K562 (cell line): ENCODE measurements at regions not wholly inside any gene's neighbourhood (a gene's known extent, or its start where the extent isn't known, plus 50 kb on each side); places are given as distances from the start of the nearest gene placed in this dataset.

ENCODE experiments used
- ATAC-seq: fragments of 200-7000 bp; cut with Tn5 transposase; 3 replicates; pipeline ENCODE4 v1.9.1; 2020; ENCODE audit warnings: moderate library complexity
- BruUV-seq: library from RNA; stranded (reverse); fragments of 400-500 nt; replicated peaks from 2 replicates; lab custom pipeline; 2021; lab: Mats Ljungman, UMichigan
- CTCF ChIA-PET: fragments of 300-600 bp; formaldehyde crosslinking; extraction: SDS; loops from one replicate; lab custom pipeline; 2021; ENCODE audit warnings: low intra/inter-chr PET ratio; lab: Yijun Ruan, JAX
- POLR2A ChIA-PET: fragments of 300-600, 350-650 bp; sonication (Branson Sonifier 250); formaldehyde crosslinking; extraction: SDS; loops from one replicate; lab custom pipeline; 2021; ENCODE audit warnings: antibody characterized with exemption, inconsistent platforms; lab: Yijun Ruan, JAX
- DNase-seq, 4 experiments: peaks; one replicate each; pipeline versions ENCODE4 v3.0.0 to v3.0.0-alpha.2; 2011 to 2018; ENCODE audit warnings: low spot score in 3 of 4, mixed read lengths in 3 of 4; ENCODE audit errors: extremely low read depth in 1 of 4
- FAIRE-seq: peaks from 2 replicates; lab custom pipeline; 2011; peaks lifted over from hg19 to GRCh38; lab: Jason Lieb, UNC
- H2AFZ ChIP-seq: 2 replicates; pipeline ENCODE4 v1.6.0; 2011; ENCODE audit warnings: low read depth, low read length, control low read depth, inconsistent platforms
- H3K27ac ChIP-seq: fragments of 200-600 bp; 3 replicates; pipeline ENCODE4 v1.8.0; 2011; ENCODE audit warnings: low read depth, mild to moderate bottlenecking, control low read depth, inconsistent platforms, low read length, moderate library complexity, mixed read lengths; ENCODE audit errors: extremely low read depth
- H3K27me3 ChIP-seq, 2 experiments: fragments of 300-600 bp in 1 of 2; 2 replicates in 1 of 2; 3 replicates in 1 of 2; pipeline versions ENCODE4 v1.6.0 to v1.8.0; 2011; ENCODE audit warnings: inconsistent platforms in 2 of 2, low read length in 2 of 2, mild to moderate bottlenecking in 1 of 2, mixed read lengths in 1 of 2, moderate library complexity in 1 of 2; ENCODE audit not compliant: control insufficient read depth in 2 of 2, insufficient read depth in 2 of 2
- H3K36me3 ChIP-seq: fragments of 300-600 bp; 3 replicates; pipeline ENCODE4 v1.8.0; 2011; ENCODE audit warnings: mild to moderate bottlenecking, low read length, inconsistent platforms; ENCODE audit not compliant: control insufficient read depth, insufficient read depth
- H3K4me1 ChIP-seq, 2 experiments: fragments of 200-600 bp in 1 of 2; replicated peaks in 1 of 2; 2 replicates in 1 of 2; 3 replicates in 1 of 2; pipeline versions ENCODE4 v1.5.1 to v1.8.0; 2011; ENCODE audit warnings: inconsistent platforms in 2 of 2, low read length in 2 of 2, mild to moderate bottlenecking in 1 of 2, mixed read lengths in 1 of 2, moderate library complexity in 1 of 2; ENCODE audit not compliant: control insufficient read depth in 2 of 2, insufficient read depth in 2 of 2
- H3K4me2 ChIP-seq: 2 replicates; pipeline ENCODE4 v1.6.1; 2011; ENCODE audit warnings: low read length, control low read depth, inconsistent platforms, mixed read lengths; ENCODE audit not compliant: insufficient read depth
- H3K4me3 ChIP-seq: fragments of 200-600 bp; sonication (generic), shearing (Covaris generic); 2 replicates; pipeline ENCODE4 v1.5.1; 2016; ENCODE audit warnings: control low read depth, inconsistent platforms
- H3K79me2 ChIP-seq: fragments of 200-600 bp; 3 replicates; pipeline ENCODE4 v1.8.0; 2011; ENCODE audit warnings: low read length, inconsistent platforms; ENCODE audit not compliant: control insufficient read depth, insufficient read depth
- H3K9ac ChIP-seq, 2 experiments: 2 replicates each; pipeline versions ENCODE4 v1.6.0 to v1.6.1; 2011; ENCODE audit warnings: low read depth in 2 of 2, low read length in 2 of 2, control low read depth in 1 of 2, inconsistent platforms in 1 of 2, mild to moderate bottlenecking in 1 of 2, mixed read lengths in 1 of 2; ENCODE audit not compliant: insufficient read depth in 1 of 2
- H3K9me1 ChIP-seq: one replicate; pipeline ENCODE4 v1.6.0; 2011; ENCODE audit warnings: inconsistent platforms, mild to moderate bottlenecking, low read length, moderate library complexity; ENCODE audit not compliant: control insufficient read depth, insufficient read depth
- H3K9me3 ChIP-seq: replicated peaks from 2 replicates; pipeline ENCODE4 v1.5.1; 2011; ENCODE audit warnings: low read depth, low read length, inconsistent platforms; ENCODE audit not compliant: control insufficient read depth, insufficient read depth
- H4K20me1 ChIP-seq: replicated peaks from 2 replicates; pipeline ENCODE4 v1.6.1; 2011; ENCODE audit warnings: low read length, inconsistent platforms, mixed read lengths; ENCODE audit not compliant: control insufficient read depth, insufficient read depth
- BCOR ChIP-seq: fragments of 450-650 bp; IDR thresholded peaks from 2 replicates; pipeline ENCODE4 v1.6.1; 2016
- CBFB ChIP-seq: sonication (generic); formaldehyde crosslinking; IDR thresholded peaks from 2 replicates; pipeline ENCODE4 v1.4.0; 2020; ENCODE audit warnings: mild to moderate bottlenecking, missing genetic modification reagents
- CEBPB ChIP-seq: fragments of 450-650 bp; IDR thresholded peaks from 2 replicates; pipeline ENCODE4 v1.6.1; 2016; ENCODE audit warnings: missing genetic modification characterization, missing compliant biosample characterization
- EGR1 ChIP-seq: fragments of 450-650 bp; conservative IDR thresholded peaks from 2 replicates; pipeline ENCODE4 v1.6.1; 2017; ENCODE audit warnings: mild to moderate bottlenecking
- GTF2A2 ChIP-seq: IDR thresholded peaks from 2 replicates; pipeline ENCODE4 v1.6.1; 2016; ENCODE audit warnings: mild to moderate bottlenecking, missing genetic modification characterization, missing compliant biosample characterization
- KHSRP ChIP-seq: fragments of 450-650 bp; IDR thresholded peaks from 2 replicates; pipeline ENCODE4 v1.6.1; 2017
- NRF1 ChIP-seq, 2 experiments: fragments of 450-650 bp; IDR thresholded peaks in 1 of 2; conservative IDR thresholded peaks in 1 of 2; 2 replicates each; pipeline ENCODE4 v1.6.1; 2014; ENCODE audit warnings: mild to moderate bottlenecking in 2 of 2
- SAP30 ChIP-seq: fragments of 200-600 bp; sonication (generic); IDR thresholded peaks from 2 replicates; pipeline ENCODE4 v1.6.1; 2012; ENCODE audit warnings: borderline replicate concordance, low read depth, mild to moderate bottlenecking, moderate library complexity, low read length, control low read depth, inconsistent platforms; ENCODE audit not compliant: insufficient read depth, poor library complexity, severe bottlenecking
- TAF9B ChIP-seq: fragments of 450-650 bp; IDR thresholded peaks from 2 replicates; pipeline ENCODE4 v1.6.1; 2018; ENCODE audit warnings: mild to moderate bottlenecking; ENCODE audit not compliant: partially characterized antibody
- TRIM24 ChIP-seq, 2 experiments: fragments of 450-650 bp; IDR thresholded peaks; 2 replicates each; pipeline ENCODE4 v1.6.1; 2016
- ZNF133 ChIP-seq: fragments of 250-450 bp; sonication (Bioruptor Pico); IDR thresholded peaks from 2 replicates; pipeline ENCODE4 v1.4.0; 2020; ENCODE audit warnings: mild to moderate bottlenecking
- ZNF398 ChIP-seq: fragments of 250-450 bp; sonication (Bioruptor Pico); IDR thresholded peaks from 2 replicates; pipeline ENCODE4 v1.8.0; 2021; ENCODE audit warnings: moderate library complexity, mild to moderate bottlenecking, inconsistent platforms
- ZNF507 ChIP-seq: conservative IDR thresholded peaks from 2 replicates; pipeline ENCODE4 v1.6.1; 2017; ENCODE audit warnings: missing genetic modification characterization, missing compliant biosample characterization
- WGBS: fragments of 100-300 bp; shearing (Covaris generic); methylation state at CpG from one replicate; pipeline ENCODE4 v1.1.6; 2016; ENCODE audit warnings: low coverage, mixed read lengths; ENCODE audit not compliant: insufficient coverage; ENCODE audit errors: missing lambda C conversion rate; 5-methylcytosine and 5-hydroxymethylcytosine counted together
- in situ Hi-C: fragments of 300-500 bp; cut with MboI; formaldehyde crosslinking; loops from 4 replicates; pipeline ENCODE4 v1.15.0; 2018; ENCODE audit warnings: inconsistent platforms, mixed read lengths
- intact Hi-C: fragments of 100-400 bp; cut with micrococcal nuclease; formaldehyde crosslinking; loops from 2 replicates; pipeline ENCODE4 v1.14.2; 2022

GRCh38 chr6:113047148-113047547 is 700.0 kb downstream of the RFPL4B start:
- no peak overlapping the region for H3K4me3 ChIP-seq
- no peak for TF ChIP-seq EGR1
- TF ChIP-seq CBFB (CRISPR knock-in tag): no peak
- no peak for TF ChIP-seq KHSRP
- no peak for TF ChIP-seq NRF1 (conservative IDR thresholded peaks at IDR 0.05 in 1 of 2, IDR thresholded peaks at IDR 0.05 in 1 of 2)
- TF ChIP-seq ZNF133 (CRISPR knock-in tag): no peak
- no peak for TF ChIP-seq CEBPB (tag)
- TF ChIP-seq ZNF398 (CRISPR knock-in tag): no peak
- TF ChIP-seq BCOR: no peak
- no peak for TF ChIP-seq GTF2A2
- TF ChIP-seq TRIM24 (IDR thresholded peaks at IDR 0.05): no peak
- TF ChIP-seq ZNF507: no peak
- TF ChIP-seq TAF9B: no peak
- no peak for TF ChIP-seq SAP30
- TF ChIP-seq, all 486 proteins: peak for 0
- H3K4me2 ChIP-seq: no peak overlapping the region
- DNase-seq (no peak), FAIRE-seq (no peak), ATAC-seq (no peak)
- no peaks in the 10 kb centered on the region for H3K9me1 ChIP-seq
- ChIA-PET POLR2A (interaction anchor here (1.5 kb wide), 1 partner anchor 9 kb away, joined by 5 read pairs; no protein-coding TSS in a partner anchor), CTCF (no interaction called here)
- no peaks in the 10 kb centered on the region for H3K9me3 ChIP-seq
- H2AFZ ChIP-seq: no peak overlapping the region
- no peaks in the 10 kb centered on the region for H3K27me3 ChIP-seq
- no peaks in the 10 kb centered on the region for H4K20me1 ChIP-seq
- H3K9ac ChIP-seq: no peak overlapping the region
- no peaks in the 10 kb centered on the region for H3K4me1 ChIP-seq
- BruUV-seq: no TSS peak
- no peaks in the 10 kb centered on the region for H3K79me2 ChIP-seq
- in situ Hi-C loops (no loop called here), intact Hi-C loops (no loop called here)
- H3K36me3 ChIP-seq: no peaks in the 10 kb centered on the region
- no peak overlapping the region for H3K27ac ChIP-seq
- 0% methylated on average over 1 of the region's 1 CpG for WGBS
